Stomach (tissue), 4 donors: ENCODE measurements at regions not wholly inside any gene's neighbourhood (a gene's known extent, or its start where the extent isn't known, plus 50 kb on each side); places are given as distances from the start of the nearest gene placed in this dataset.

Experiments used
- POLR2A ChIP-seq, 4 donors: fragments of 450-650 bp; IDR thresholded peaks; one replicate each; pipeline ENCODE4 v1.6.1; 2016; ENCODE audit warnings: antibody characterized with exemption in 4 of 4, control low read depth in 2 of 4, mild to moderate bottlenecking in 1 of 4, moderate library complexity in 1 of 4
- TF ChIP-seq, protein P1 (sequence below), 7 experiments: fragments of 450-650 bp in 4 of 7; fragments of 200-600 bp in 3 of 7; sonication (generic) in 3 of 7; IDR thresholded peaks; one replicate each; pipeline ENCODE4 v1.5.1; 2016 to 2019; ENCODE audit warnings: antibody characterized with exemption in 7 of 7, control low read depth in 2 of 7, mild to moderate bottlenecking in 1 of 7

DNA sequence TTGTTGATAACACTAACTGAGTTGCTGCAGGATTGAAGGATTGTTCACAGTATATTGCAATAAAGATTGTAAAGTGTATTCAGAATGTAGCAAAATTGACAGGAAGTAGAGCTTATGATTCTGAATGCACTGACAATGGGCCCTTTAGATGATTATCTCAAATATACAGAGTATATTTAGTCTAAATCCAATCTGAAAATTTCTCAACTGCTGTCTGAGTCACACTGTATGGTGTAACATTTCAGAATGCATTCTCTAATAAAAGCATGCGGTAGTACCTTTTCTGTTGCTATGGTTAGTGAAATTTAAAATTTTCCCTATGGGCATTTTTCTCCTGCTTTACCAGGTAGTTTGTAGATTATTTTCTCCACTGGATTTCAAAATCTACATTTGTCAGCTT is 365.2 kb downstream of the PCDH17 start:
- TF ChIP-seq, protein P1, sequence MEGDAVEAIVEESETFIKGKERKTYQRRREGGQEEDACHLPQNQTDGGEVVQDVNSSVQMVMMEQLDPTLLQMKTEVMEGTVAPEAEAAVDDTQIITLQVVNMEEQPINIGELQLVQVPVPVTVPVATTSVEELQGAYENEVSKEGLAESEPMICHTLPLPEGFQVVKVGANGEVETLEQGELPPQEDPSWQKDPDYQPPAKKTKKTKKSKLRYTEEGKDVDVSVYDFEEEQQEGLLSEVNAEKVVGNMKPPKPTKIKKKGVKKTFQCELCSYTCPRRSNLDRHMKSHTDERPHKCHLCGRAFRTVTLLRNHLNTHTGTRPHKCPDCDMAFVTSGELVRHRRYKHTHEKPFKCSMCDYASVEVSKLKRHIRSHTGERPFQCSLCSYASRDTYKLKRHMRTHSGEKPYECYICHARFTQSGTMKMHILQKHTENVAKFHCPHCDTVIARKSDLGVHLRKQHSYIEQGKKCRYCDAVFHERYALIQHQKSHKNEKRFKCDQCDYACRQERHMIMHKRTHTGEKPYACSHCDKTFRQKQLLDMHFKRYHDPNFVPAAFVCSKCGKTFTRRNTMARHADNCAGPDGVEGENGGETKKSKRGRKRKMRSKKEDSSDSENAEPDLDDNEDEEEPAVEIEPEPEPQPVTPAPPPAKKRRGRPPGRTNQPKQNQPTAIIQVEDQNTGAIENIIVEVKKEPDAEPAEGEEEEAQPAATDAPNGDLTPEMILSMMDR (IDR thresholded peaks at IDR 0.05): no peak
- TF ChIP-seq POLR2A (IDR thresholded peaks at IDR 0.05): no peak
